ENCODE measurements at regions not wholly inside any gene's neighbourhood (a gene's known extent, or its start where the extent isn't known, plus 50 kb on each side); places are given as distances from the start of the nearest gene placed in this dataset.
"Not testable (repeated sequence)": the region's sequence is repeated elsewhere in the genome, so short reads cannot be mapped to it uniquely, and the experiment has no call there.

- no peak overlapping the region for H3K27ac ChIP-seq (ENCODE audit: low read depth, low read length)
- no peak overlapping the region for H3K9ac ChIP-seq (ENCODE audit: low read length)
- no peak overlapping the region for H3K4me3 ChIP-seq (ENCODE audit: low read length)
- no peaks in the 10 kb centered on the region for H3K27me3 ChIP-seq (ENCODE audit: control insufficient read depth, insufficient read depth, low read length)
- H3K36me3 ChIP-seq (ENCODE audit: control insufficient read depth, insufficient read depth, low read length), result no peaks in the 10 kb centered on the region
- no peaks in the 10 kb centered on the region for H3K4me1 ChIP-seq (ENCODE audit: control insufficient read depth, insufficient read depth, low read length)
These were observed 74.3 kb upstream of the IGFBP7 start for GRCh38 chr4:57184378-57185029.

GRCh38 chr4:57182132-57182874 lies 72.1 kb upstream of the IGFBP7 start:
- Histone ChIP-seq H3K27ac (ENCODE audit: low read depth, low read length) (no peak overlapping the region), H3K27me3 (ENCODE audit: control insufficient read depth, insufficient read depth, low read length) (no peaks in the 10 kb centered on the region), H3K4me1 (ENCODE audit: control insufficient read depth, insufficient read depth, low read length) (no peaks in the 10 kb centered on the region), H3K9ac (ENCODE audit: low read length) (no peak overlapping the region), H3K36me3 (ENCODE audit: control insufficient read depth, insufficient read depth, low read length) (no peaks in the 10 kb centered on the region), H3K4me3 (ENCODE audit: low read length) (no peak overlapping the region)

GRCh38 chr4:57173136-57173535 lies 63.0 kb upstream of the IGFBP7 start:
- not testable (repeated sequence) for H3K27ac ChIP-seq (ENCODE audit: low read depth, low read length); H3K9ac ChIP-seq (ENCODE audit: low read length); H3K4me1 ChIP-seq (ENCODE audit: control insufficient read depth, insufficient read depth, low read length); H3K4me3 ChIP-seq (ENCODE audit: low read length); H3K27me3 ChIP-seq (ENCODE audit: control insufficient read depth, insufficient read depth, low read length); H3K36me3 ChIP-seq (ENCODE audit: control insufficient read depth, insufficient read depth, low read length)

GRCh38 chr4:57172065-57172464 lies 61.9 kb upstream of the IGFBP7 start:
- H3K4me3 ChIP-seq (ENCODE audit: low read length), result no peak overlapping the region

GRCh38 chr4:57168982-57169381 lies 58.8 kb upstream of the IGFBP7 start:
- Histone ChIP-seq H3K36me3 (ENCODE audit: control insufficient read depth, insufficient read depth, low read length) (no peaks in the 10 kb centered on the region), H3K27ac (ENCODE audit: low read depth, low read length) (no peak overlapping the region), H3K4me1 (ENCODE audit: control insufficient read depth, insufficient read depth, low read length) (no peaks in the 10 kb centered on the region), H3K4me3 (ENCODE audit: low read length) (no peak overlapping the region), H3K9ac (ENCODE audit: low read length) (no peak overlapping the region), H3K27me3 (ENCODE audit: control insufficient read depth, insufficient read depth, low read length) (no peaks in the 10 kb centered on the region)

More at GRCh38 chr4:57172065-57172464, 61.9 kb upstream of the IGFBP7 start:
- H3K27ac ChIP-seq (ENCODE audit: low read depth, low read length), result no peak overlapping the region
- no peaks in the 10 kb centered on the region for H3K36me3 ChIP-seq (ENCODE audit: control insufficient read depth, insufficient read depth, low read length)
- H3K9ac ChIP-seq (ENCODE audit: low read length), result no peak overlapping the region
- H3K4me1 ChIP-seq (ENCODE audit: control insufficient read depth, insufficient read depth, low read length), result no peaks in the 10 kb centered on the region
- no peaks in the 10 kb centered on the region for H3K27me3 ChIP-seq (ENCODE audit: control insufficient read depth, insufficient read depth, low read length)

GRCh38 chr4:57163530-57164459 lies 53.6 kb upstream of the IGFBP7 start:
- peak overlapping the region; percentile 72 for H3K4me3 ChIP-seq (ENCODE audit: low read length)
- H3K27ac ChIP-seq (ENCODE audit: low read depth, low read length), result peak overlapping the region; percentile 34
- H3K9ac ChIP-seq (ENCODE audit: low read length), result no peak overlapping the region

GRCh38 chr4:57162499-57163019 lies 52.4 kb upstream of the IGFBP7 start:
- H3K4me1 ChIP-seq (ENCODE audit: control insufficient read depth, insufficient read depth, low read length), result no peaks in the 10 kb centered on the region
- no peak overlapping the region for H3K4me3 ChIP-seq (ENCODE audit: low read length)
- no peak overlapping the region for H3K27ac ChIP-seq (ENCODE audit: low read depth, low read length)
- H3K9ac ChIP-seq (ENCODE audit: low read length), result no peak overlapping the region
- no peaks in the 10 kb centered on the region for H3K36me3 ChIP-seq (ENCODE audit: control insufficient read depth, insufficient read depth, low read length)
- no peaks in the 10 kb centered on the region for H3K27me3 ChIP-seq (ENCODE audit: control insufficient read depth, insufficient read depth, low read length)

More at GRCh38 chr4:57163530-57164459, 53.6 kb upstream of the IGFBP7 start:
- Histone ChIP-seq H3K4me1 (ENCODE audit: control insufficient read depth, insufficient read depth, low read length) (no peaks in the 10 kb centered on the region), H3K27me3 (ENCODE audit: control insufficient read depth, insufficient read depth, low read length) (no peaks in the 10 kb centered on the region), H3K36me3 (ENCODE audit: control insufficient read depth, insufficient read depth, low read length) (no peaks in the 10 kb centered on the region)

Measured in rectal smooth muscle tissue (tissue), 1 donor.